GM23338 (cell line): ENCODE measurements at regions not wholly inside any gene's neighbourhood (a gene's known extent, or its start where the extent isn't known, plus 50 kb on each side); places are given as distances from the start of the nearest gene placed in this dataset.
A peak's percentile ranks its signal among the peaks of the same experiment; 100 is the strongest.

ENCODE experiments used
- ATAC-seq: fragments of 200-7000 bp; cut with Tn5 transposase; 3 replicates; pipeline ENCODE4 v1.9.1; 2020
- DNase-seq: peaks from one replicate; pipeline ENCODE4 v3.0.0-alpha.2; 2015; ENCODE audit warnings: low spot score
- H2AFZ ChIP-seq: fragments of 200-600 bp; sonication (generic); 2 replicates; pipeline ENCODE4 v1.8.0; 2016; ENCODE audit warnings: antibody characterized with exemption, mild to moderate bottlenecking, moderate library complexity
- H3F3A ChIP-seq: fragments of 200-600 bp; sonication (generic); replicated peaks from 2 replicates; pipeline ENCODE4 v1.8.0; 2017; ENCODE audit warnings: antibody characterized with exemption, mixed run types, low read depth
- H3K27ac ChIP-seq: fragments of 200-600 bp; sonication (generic); 2 replicates; pipeline ENCODE4 v1.6.1; 2016; ENCODE audit warnings: low read depth
- H3K27me3 ChIP-seq: fragments of 200-600 bp; sonication (generic); 2 replicates; pipeline ENCODE4 v1.8.0; 2016; ENCODE audit warnings: mild to moderate bottlenecking, mixed run types, moderate library complexity; ENCODE audit not compliant: insufficient read depth
- H3K36me3 ChIP-seq: fragments of 200-600 bp; sonication (generic); 2 replicates; pipeline ENCODE4 v1.8.0; 2016; ENCODE audit warnings: mild to moderate bottlenecking; ENCODE audit not compliant: insufficient read depth
- H3K4me1 ChIP-seq: fragments of 200-600 bp; sonication (generic); 2 replicates; pipeline ENCODE4 v1.8.0; 2016; ENCODE audit warnings: mild to moderate bottlenecking, moderate library complexity; ENCODE audit not compliant: insufficient read depth
- H3K4me2 ChIP-seq: fragments of 200-600 bp; sonication (generic); 2 replicates; pipeline ENCODE4 v1.7.1; 2017; ENCODE audit warnings: mixed run types
- H3K4me3 ChIP-seq: fragments of 200-600 bp; sonication (generic); 2 replicates; pipeline ENCODE4 v1.6.1; 2016; ENCODE audit warnings: mixed run types
- H3K79me2 ChIP-seq: fragments of 200-600 bp; sonication (generic); replicated peaks from 2 replicates; pipeline ENCODE4 v1.8.0; 2017; ENCODE audit warnings: mild to moderate bottlenecking; ENCODE audit not compliant: insufficient read depth
- H3K9me2 ChIP-seq: fragments of 200-600 bp; sonication (generic); 2 replicates; pipeline ENCODE4 v1.8.0; 2017; ENCODE audit not compliant: insufficient read depth
- H4K20me1 ChIP-seq: fragments of 200-600 bp; sonication (generic); replicated peaks from 2 replicates; pipeline ENCODE4 v1.8.0; 2017; ENCODE audit warnings: mild to moderate bottlenecking; ENCODE audit not compliant: insufficient read depth
- H3K27ac Mint-ChIP-seq: 2 replicates; pipeline ENCODE4 v1.8.0; 2020; ENCODE audit warnings: inconsistent platforms, mild to moderate bottlenecking, moderate library complexity, mixed read lengths
- H3K27me3 Mint-ChIP-seq: 3 replicates; pipeline ENCODE4 v1.8.0; 2022; ENCODE audit warnings: low read depth, mild to moderate bottlenecking, moderate library complexity, mixed read lengths, inconsistent platforms; ENCODE audit not compliant: insufficient read depth, poor library complexity
- H3K36me3 Mint-ChIP-seq: 3 replicates; pipeline ENCODE4 v1.8.0; 2021; ENCODE audit warnings: low read depth, mild to moderate bottlenecking, inconsistent platforms, moderate library complexity, mixed read lengths
- H3K4me1 Mint-ChIP-seq: 3 replicates; pipeline ENCODE4 v1.8.0; 2020; ENCODE audit warnings: mild to moderate bottlenecking, inconsistent platforms, mixed read lengths
- H3K4me3 Mint-ChIP-seq: 3 replicates; pipeline ENCODE4 v1.8.0; 2021; ENCODE audit warnings: moderate library complexity, mild to moderate bottlenecking, inconsistent platforms, mixed read lengths
- H3K9me3 Mint-ChIP-seq: 3 replicates; pipeline ENCODE4 v1.8.0; 2020; ENCODE audit warnings: moderate library complexity, mild to moderate bottlenecking, inconsistent platforms, mixed read lengths
- EZH2 ChIP-seq: fragments of 200-600 bp; sonication (generic); IDR thresholded peaks from one replicate; pipeline ENCODE4 v1.8.0; 2017; ENCODE audit warnings: antibody characterized with exemption, mild to moderate bottlenecking, low read depth; ENCODE audit not compliant: unreplicated experiment
- EZH2phosphoT487 ChIP-seq: fragments of 200-600 bp; sonication (generic); IDR thresholded peaks from one replicate; pipeline ENCODE4 v1.8.1; 2018; ENCODE audit warnings: antibody characterized with exemption; ENCODE audit not compliant: unreplicated experiment
- NANOG ChIP-seq: IDR thresholded peaks from 2 replicates; pipeline ENCODE4 v1.6.1; 2016; ENCODE audit warnings: antibody characterized with exemption, borderline replicate concordance
- POLR2AphosphoS5 ChIP-seq: IDR thresholded peaks from 2 replicates; pipeline ENCODE4 v1.6.1; 2016; ENCODE audit warnings: antibody characterized with exemption, low read depth
- STAT1 ChIP-seq: IDR thresholded peaks from one replicate; pipeline ENCODE4 v1.6.1; 2016; ENCODE audit warnings: antibody characterized with exemption; ENCODE audit not compliant: unreplicated experiment
- ZNF114 ChIP-seq: fragments of 250-450 bp; sonication (Bioruptor Pico); IDR thresholded peaks from 2 replicates; pipeline ENCODE4 v1.5.0; 2020; ENCODE audit warnings: mild to moderate bottlenecking, moderate library complexity
- ZNF331 ChIP-seq: fragments of 250-450 bp; sonication (Bioruptor Pico); IDR thresholded peaks from 2 replicates; pipeline ENCODE4 v1.5.0; 2020; ENCODE audit warnings: low read depth, mild to moderate bottlenecking, moderate library complexity
- TF ChIP-seq, protein P1 (sequence below): fragments of 250-450 bp; sonication (Bioruptor Pico); IDR thresholded peaks from 2 replicates; pipeline ENCODE4 v1.5.0; 2020; ENCODE audit warnings: mild to moderate bottlenecking, moderate library complexity
- TF ChIP-seq, protein P2 (sequence below): IDR thresholded peaks from 2 replicates; pipeline ENCODE4 v1.6.1; 2016; ENCODE audit warnings: antibody characterized with exemption

DNA sequence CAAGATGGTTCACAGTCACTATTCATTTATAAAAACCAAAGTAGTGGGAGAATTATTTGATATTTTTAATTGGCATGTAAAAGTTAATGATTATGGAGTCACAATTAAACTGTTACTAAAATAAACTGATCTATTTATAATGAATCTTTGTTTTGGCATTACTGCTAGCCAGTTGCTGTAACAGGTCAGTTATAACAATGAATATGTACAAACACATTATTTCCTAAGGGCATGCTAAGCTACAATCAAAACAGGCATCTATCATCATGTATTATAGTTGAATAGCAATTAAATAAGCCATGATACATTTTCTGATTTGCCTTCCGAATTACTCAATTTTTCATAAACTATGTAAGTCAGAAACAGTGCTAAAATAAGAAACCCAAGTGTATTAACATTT lies 518.3 kb downstream of the SLC16A7 start (continued):
- TF ChIP-seq, protein P1, sequence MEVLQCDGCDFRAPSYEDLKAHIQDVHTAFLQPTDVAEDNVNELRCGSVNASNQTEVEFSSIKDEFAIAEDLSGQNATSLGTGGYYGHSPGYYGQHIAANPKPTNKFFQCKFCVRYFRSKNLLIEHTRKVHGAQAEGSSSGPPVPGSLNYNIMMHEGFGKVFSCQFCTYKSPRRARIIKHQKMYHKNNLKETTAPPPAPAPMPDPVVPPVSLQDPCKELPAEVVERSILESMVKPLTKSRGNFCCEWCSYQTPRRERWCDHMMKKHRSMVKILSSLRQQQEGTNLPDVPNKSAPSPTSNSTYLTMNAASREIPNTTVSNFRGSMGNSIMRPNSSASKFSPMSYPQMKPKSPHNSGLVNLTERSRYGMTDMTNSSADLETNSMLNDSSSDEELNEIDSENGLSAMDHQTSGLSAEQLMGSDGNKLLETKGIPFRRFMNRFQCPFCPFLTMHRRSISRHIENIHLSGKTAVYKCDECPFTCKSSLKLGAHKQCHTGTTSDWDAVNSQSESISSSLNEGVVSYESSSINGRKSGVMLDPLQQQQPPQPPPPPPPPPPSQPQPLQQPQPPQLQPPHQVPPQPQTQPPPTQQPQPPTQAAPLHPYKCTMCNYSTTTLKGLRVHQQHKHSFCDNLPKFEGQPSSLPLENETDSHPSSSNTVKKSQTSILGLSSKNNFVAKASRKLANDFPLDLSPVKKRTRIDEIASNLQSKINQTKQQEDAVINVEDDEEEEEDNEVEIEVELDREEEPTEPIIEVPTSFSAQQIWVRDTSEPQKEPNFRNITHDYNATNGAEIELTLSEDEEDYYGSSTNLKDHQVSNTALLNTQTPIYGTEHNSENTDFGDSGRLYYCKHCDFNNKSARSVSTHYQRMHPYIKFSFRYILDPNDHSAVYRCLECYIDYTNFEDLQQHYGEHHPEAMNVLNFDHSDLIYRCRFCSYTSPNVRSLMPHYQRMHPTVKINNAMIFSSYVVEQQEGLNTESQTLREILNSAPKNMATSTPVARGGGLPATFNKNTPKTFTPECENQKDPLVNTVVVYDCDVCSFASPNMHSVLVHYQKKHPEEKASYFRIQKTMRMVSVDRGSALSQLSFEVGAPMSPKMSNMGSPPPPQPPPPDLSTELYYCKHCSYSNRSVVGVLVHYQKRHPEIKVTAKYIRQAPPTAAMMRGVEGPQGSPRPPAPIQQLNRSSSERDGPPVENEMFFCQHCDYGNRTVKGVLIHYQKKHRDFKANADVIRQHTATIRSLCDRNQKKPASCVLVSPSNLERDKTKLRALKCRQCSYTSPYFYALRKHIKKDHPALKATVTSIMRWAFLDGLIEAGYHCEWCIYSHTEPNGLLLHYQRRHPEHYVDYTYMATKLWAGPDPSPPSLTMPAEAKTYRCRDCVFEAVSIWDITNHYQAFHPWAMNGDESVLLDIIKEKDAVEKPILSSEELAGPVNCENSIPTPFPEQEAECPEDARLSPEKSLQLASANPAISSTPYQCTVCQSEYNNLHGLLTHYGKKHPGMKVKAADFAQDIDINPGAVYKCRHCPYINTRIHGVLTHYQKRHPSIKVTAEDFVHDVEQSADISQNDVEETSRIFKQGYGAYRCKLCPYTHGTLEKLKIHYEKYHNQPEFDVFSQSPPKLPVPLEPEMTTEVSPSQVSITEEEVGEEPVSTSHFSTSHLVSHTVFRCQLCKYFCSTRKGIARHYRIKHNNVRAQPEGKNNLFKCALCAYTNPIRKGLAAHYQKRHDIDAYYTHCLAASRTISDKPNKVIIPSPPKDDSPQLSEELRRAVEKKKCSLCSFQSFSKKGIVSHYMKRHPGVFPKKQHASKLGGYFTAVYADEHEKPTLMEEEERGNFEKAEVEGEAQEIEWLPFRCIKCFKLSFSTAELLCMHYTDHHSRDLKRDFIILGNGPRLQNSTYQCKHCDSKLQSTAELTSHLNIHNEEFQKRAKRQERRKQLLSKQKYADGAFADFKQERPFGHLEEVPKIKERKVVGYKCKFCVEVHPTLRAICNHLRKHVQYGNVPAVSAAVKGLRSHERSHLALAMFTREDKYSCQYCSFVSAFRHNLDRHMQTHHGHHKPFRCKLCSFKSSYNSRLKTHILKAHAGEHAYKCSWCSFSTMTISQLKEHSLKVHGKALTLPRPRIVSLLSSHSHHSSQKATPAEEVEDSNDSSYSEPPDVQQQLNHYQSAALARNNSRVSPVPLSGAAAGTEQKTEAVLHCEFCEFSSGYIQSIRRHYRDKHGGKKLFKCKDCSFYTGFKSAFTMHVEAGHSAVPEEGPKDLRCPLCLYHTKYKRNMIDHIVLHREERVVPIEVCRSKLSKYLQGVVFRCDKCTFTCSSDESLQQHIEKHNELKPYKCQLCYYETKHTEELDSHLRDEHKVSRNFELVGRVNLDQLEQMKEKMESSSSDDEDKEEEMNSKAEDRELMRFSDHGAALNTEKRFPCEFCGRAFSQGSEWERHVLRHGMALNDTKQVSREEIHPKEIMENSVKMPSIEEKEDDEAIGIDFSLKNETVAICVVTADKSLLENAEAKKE (CRISPR knock-in tag), result no peak

DNA sequence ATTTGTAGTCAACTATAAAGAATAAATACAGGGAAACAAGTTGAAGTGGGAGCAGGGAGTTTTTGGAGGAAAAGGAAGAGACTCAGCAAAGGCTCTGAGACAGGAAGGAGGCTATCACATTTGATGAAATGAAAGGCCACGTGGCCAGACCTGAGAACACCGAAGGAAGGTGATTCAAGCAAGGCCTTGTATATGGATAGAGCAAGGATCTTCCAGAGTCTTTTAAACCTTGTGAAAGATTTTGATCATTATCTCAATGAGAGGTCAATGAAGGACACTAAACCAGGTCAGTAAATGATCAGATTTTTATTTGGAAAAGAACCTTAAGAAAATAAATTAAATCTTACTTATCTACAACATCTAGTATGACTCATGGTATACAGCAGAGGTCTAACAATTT lies 523.5 kb downstream of the SLC16A7 start:
- Histone ChIP-seq H3K36me3 (no peaks in the 10 kb centered on the region), H3K9me2 (peaks cover 3% of the 10 kb centered on the region; the same call in 1 of the 2 replicates), H2AFZ (peak overlapping the region; percentile 66; the same call in 1 of the 2 replicates), H3K27ac (no peak overlapping the region), H3K27me3 (no peaks in the 10 kb centered on the region), H4K20me1 (no peaks in the 10 kb centered on the region), H3K4me1 (peaks cover 3% of the 10 kb centered on the region; the same call in 1 of the 2 replicates), H3K79me2 (no peaks in the 10 kb centered on the region), H3K4me2 (no peak overlapping the region), H3F3A (no peaks in the 10 kb centered on the region), H3K4me3 (no peak overlapping the region)
- peaks cover 14% of the 10 kb centered on the region for H3K9me3 Mint-ChIP-seq
- peaks cover 5% of the 10 kb centered on the region; the same call in 2 of the 3 replicates for H3K4me1 Mint-ChIP-seq
- DNase-seq (no peak), ATAC-seq (no peak)
- H3K27ac Mint-ChIP-seq, result no peak overlapping the region
- peaks cover 3% of the 10 kb centered on the region; the same call in 1 of the 3 replicates for H3K36me3 Mint-ChIP-seq
- H3K4me3 Mint-ChIP-seq, result no peak overlapping the region
- no peaks in the 10 kb centered on the region for H3K27me3 Mint-ChIP-seq
- no peak for TF ChIP-seq STAT1
- no peak for TF ChIP-seq ZNF114 (CRISPR knock-in tag)
- TF ChIP-seq NANOG, result no peak
- no peak for TF ChIP-seq ZNF331 (CRISPR knock-in tag)
- TF ChIP-seq EZH2phosphoT487, result no peak
- TF ChIP-seq, protein P1 (CRISPR knock-in tag), result no peak
- TF ChIP-seq EZH2, result no peak
- no peak for TF ChIP-seq POLR2AphosphoS5
- TF ChIP-seq, protein P2, sequence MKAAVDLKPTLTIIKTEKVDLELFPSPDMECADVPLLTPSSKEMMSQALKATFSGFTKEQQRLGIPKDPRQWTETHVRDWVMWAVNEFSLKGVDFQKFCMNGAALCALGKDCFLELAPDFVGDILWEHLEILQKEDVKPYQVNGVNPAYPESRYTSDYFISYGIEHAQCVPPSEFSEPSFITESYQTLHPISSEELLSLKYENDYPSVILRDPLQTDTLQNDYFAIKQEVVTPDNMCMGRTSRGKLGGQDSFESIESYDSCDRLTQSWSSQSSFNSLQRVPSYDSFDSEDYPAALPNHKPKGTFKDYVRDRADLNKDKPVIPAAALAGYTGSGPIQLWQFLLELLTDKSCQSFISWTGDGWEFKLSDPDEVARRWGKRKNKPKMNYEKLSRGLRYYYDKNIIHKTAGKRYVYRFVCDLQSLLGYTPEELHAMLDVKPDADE, result no peak
